ENCODE measurements at regions not wholly inside any gene's neighbourhood (a gene's known extent, or its start where the extent isn't known, plus 50 kb on each side); places are given as distances from the start of the nearest gene placed in this dataset.

DNA sequence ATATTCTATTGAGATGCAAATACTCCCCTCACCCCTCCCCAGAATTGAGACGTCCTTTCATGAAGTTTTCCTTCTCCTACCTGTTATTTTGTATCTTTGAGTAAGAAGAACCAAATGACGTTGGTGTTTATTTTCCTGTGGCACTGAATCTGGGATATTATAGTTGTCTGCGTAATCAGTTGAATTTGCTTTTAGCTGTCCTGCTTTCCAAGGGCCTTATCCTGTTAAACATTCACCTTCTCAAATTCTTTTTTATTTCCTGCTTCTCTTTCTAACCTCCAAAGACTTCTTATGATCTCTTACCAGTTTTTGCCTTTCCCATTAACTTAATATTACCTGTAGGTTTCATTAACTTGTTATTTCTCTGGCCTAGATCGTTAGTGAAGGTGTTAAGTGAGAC is 1254.9 kb upstream of the WWC1 start:
- no peak for TF ChIP-seq ESRRG (CRISPR knock-in tag; IDR thresholded peaks at IDR 0.05)
- no peak for TF ChIP-seq BACH2 (CRISPR knock-in tag; IDR thresholded peaks at IDR 0.05; ENCODE audit: borderline replicate concordance)
- TF ChIP-seq, protein P1, sequence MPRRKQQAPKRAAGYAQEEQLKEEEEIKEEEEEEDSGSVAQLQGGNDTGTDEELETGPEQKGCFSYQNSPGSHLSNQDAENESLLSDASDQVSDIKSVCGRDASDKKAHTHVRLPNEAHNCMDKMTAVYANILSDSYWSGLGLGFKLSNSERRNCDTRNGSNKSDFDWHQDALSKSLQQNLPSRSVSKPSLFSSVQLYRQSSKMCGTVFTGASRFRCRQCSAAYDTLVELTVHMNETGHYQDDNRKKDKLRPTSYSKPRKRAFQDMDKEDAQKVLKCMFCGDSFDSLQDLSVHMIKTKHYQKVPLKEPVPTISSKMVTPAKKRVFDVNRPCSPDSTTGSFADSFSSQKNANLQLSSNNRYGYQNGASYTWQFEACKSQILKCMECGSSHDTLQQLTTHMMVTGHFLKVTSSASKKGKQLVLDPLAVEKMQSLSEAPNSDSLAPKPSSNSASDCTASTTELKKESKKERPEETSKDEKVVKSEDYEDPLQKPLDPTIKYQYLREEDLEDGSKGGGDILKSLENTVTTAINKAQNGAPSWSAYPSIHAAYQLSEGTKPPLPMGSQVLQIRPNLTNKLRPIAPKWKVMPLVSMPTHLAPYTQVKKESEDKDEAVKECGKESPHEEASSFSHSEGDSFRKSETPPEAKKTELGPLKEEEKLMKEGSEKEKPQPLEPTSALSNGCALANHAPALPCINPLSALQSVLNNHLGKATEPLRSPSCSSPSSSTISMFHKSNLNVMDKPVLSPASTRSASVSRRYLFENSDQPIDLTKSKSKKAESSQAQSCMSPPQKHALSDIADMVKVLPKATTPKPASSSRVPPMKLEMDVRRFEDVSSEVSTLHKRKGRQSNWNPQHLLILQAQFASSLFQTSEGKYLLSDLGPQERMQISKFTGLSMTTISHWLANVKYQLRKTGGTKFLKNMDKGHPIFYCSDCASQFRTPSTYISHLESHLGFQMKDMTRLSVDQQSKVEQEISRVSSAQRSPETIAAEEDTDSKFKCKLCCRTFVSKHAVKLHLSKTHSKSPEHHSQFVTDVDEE (CRISPR knock-in tag; IDR thresholded peaks at IDR 0.05) = no peak
- no peak for TF ChIP-seq TCF4 (CRISPR knock-in tag; IDR thresholded peaks at IDR 0.05; ENCODE audit: borderline replicate concordance)
- no peak for TF ChIP-seq ZNF70 (CRISPR knock-in tag; IDR thresholded peaks at IDR 0.05)
- no peak for TF ChIP-seq SNAI2 (CRISPR knock-in tag; IDR thresholded peaks at IDR 0.05)
- no peak for TF ChIP-seq ISL1 (CRISPR knock-in tag; IDR thresholded peaks at IDR 0.05)
- TF ChIP-seq ZFP3 (CRISPR knock-in tag; IDR thresholded peaks at IDR 0.05) = no peak
- TF ChIP-seq, protein P2, sequence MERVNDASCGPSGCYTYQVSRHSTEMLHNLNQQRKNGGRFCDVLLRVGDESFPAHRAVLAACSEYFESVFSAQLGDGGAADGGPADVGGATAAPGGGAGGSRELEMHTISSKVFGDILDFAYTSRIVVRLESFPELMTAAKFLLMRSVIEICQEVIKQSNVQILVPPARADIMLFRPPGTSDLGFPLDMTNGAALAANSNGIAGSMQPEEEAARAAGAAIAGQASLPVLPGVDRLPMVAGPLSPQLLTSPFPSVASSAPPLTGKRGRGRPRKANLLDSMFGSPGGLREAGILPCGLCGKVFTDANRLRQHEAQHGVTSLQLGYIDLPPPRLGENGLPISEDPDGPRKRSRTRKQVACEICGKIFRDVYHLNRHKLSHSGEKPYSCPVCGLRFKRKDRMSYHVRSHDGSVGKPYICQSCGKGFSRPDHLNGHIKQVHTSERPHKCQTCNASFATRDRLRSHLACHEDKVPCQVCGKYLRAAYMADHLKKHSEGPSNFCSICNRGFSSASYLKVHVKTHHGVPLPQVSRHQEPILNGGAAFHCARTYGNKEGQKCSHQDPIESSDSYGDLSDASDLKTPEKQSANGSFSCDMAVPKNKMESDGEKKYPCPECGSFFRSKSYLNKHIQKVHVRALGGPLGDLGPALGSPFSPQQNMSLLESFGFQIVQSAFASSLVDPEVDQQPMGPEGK (CRISPR knock-in tag; IDR thresholded peaks at IDR 0.05; ENCODE audit: borderline replicate concordance) = no peak
- no peak for TF ChIP-seq ZFP30 (CRISPR knock-in tag; IDR thresholded peaks at IDR 0.05)
- TF ChIP-seq, protein P3, sequence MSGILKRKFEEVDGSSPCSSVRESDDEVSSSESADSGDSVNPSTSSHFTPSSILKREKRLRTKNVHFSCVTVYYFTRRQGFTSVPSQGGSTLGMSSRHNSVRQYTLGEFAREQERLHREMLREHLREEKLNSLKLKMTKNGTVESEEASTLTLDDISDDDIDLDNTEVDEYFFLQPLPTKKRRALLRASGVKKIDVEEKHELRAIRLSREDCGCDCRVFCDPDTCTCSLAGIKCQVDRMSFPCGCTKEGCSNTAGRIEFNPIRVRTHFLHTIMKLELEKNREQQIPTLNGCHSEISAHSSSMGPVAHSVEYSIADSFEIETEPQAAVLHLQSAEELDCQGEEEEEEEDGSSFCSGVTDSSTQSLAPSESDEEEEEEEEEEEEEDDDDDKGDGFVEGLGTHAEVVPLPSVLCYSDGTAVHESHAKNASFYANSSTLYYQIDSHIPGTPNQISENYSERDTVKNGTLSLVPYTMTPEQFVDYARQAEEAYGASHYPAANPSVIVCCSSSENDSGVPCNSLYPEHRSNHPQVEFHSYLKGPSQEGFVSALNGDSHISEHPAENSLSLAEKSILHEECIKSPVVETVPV (CRISPR knock-in tag; IDR thresholded peaks at IDR 0.05) = no peak

Data from SK-N-SH treated with all-trans-retinoic acid at 6 μM for 48 hours (cell line).